ENCODE measurements at regions not wholly inside any gene's neighbourhood (a gene's known extent, or its start where the extent isn't known, plus 50 kb on each side); places are given as distances from the start of the nearest gene placed in this dataset.
"Not testable (repeated sequence)": the region's sequence is repeated elsewhere in the genome, so short reads cannot be mapped to it uniquely, and the experiment has no call there.

DNA sequence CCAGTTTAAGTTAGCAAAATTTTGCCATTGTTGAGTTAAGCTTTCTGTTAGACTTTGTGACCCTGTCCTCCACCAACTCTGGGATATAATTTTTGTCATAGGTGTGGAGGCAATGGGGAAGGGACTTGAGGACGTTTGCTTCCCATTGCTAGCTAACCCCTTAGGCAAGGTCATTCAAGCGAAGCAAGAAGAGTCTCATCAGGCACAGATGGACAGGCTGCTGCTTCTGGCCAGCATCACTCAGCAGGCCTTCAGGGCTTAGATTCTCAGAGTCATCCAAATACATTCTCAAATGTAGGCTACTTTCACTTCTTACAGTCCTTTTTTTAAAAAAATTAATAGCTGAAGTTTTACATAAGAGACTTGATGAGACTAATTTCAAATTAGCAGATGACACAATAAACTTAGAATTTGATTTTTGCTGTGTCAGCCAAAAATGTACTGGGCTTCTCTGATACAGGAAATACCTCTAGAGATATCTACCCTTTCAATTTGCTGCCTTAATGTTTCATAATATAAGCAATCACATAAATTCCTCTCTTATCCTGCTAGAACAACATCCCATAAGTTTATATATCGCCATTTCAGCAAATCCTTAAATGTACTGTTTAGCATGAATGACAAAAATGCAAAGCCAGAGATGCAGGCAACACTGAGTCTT, 875.2 kb downstream of the FLRT2 start:
- DNase-seq (ENCODE audit: low read depth in 2 of 2): peak in 1 of 2 experiments; percentile 3

- DNase-seq (ENCODE audit: low read depth in 2 of 2): no peak
Observed at GRCh38 chr14:86404425-86404824, 874.5 kb downstream of the FLRT2 start.

DNA sequence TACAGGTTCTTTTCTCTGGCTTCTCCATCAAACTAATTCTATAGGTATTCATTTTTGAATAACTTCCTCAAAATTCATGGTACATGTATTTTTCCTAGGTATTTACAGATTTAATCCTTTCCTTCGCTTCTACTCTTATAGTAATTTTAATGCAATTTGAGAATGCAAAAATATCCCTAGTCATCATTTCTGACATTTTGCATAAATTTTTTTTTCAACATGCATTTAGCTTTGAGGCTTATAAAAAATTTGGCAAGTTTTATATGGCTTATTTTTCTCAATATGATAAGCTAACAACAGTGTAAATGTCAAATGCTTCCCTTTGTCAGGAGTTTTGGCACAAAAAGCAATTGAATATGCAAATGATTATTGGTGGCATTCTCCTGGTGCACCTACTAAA, 872.6 kb downstream of the FLRT2 start:
- no peak for DNase-seq (ENCODE audit: low read depth in 2 of 2)

- DNase-seq (ENCODE audit: low read depth in 2 of 2): no peak
Observed at GRCh38 chr14:86391085-86391484, 861.1 kb downstream of the FLRT2 start.

- DNase-seq (ENCODE audit: low read depth in 2 of 2): no peak
Observed at GRCh38 chr14:86388216-86388615, 858.3 kb downstream of the FLRT2 start.

- DNase-seq (ENCODE audit: low read depth in 2 of 2): no peak
Observed at GRCh38 chr14:86373886-86374285, 843.9 kb downstream of the FLRT2 start.

DNA sequence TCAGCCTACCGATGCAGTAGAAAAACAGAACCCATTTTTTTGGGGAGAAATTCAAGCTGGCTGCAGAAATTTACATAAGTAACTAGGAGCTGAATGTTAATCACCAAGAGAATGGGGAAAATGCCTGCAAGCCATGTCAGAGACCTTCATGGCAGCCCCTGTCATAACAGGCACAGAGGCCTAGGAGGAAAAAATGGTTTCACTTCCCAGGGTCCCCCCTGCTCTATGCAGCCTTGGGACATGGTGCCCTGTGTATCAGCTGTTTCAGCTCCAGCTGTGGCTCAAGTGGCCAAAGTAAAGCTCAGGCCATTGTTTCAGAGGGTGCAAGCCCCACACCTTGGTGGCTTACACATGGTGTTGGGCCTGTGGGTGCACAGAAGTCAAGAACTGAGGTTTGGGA, 842.5 kb downstream of the FLRT2 start:
- no peak for DNase-seq (ENCODE audit: low read depth in 2 of 2)

GRCh38 chr14:86364634-86365033, 834.7 kb downstream of the FLRT2 start:
- no peak for DNase-seq (ENCODE audit: low read depth in 2 of 2)

GRCh38 chr14:86363576-86363975, 833.6 kb downstream of the FLRT2 start:
- no peak for DNase-seq (ENCODE audit: low read depth in 2 of 2)

DNA sequence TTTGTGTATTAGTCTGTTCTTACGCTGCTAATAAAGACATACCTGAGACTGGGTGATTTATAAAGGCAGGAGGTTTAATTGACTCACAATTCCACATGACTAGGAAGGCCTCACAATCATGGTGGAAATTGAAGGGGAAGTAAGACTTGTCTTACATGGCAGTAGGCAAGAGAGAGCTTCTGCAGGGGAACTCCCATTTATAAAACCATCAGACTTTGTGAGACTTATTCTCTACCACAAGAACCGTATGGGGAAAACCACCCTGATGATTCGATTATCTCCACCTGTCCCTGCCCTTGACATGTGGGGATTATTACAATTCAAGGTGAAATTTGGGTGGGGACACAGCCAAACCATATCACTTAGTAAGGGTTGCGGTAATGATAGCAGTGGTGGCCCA, 833.1 kb downstream of the FLRT2 start:
- no peak for DNase-seq (ENCODE audit: low read depth in 2 of 2)

DNA sequence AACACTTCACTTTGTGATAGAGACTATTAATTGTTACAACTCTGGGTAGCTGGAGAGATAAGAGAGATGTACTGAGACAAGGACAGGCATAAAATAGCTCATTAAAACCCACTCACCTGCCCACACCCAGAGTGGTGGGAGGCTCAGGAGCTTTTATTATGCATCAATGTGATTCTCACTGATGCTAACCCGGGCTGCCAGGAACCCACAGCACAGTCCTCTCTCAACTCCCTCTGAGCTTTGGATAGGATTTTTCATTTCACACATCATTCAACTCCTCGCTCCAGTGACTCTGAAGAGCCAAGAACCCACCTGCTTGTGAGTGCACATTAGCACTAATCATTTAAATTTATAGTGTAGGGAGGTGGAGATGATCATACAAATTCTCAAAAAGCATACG, 827.9 kb downstream of the FLRT2 start:
- DNase-seq (ENCODE audit: low read depth in 2 of 2): no peak

- no peak for DNase-seq (ENCODE audit: low read depth in 2 of 2)
Observed at GRCh38 chr14:86357119-86357518, 827.2 kb downstream of the FLRT2 start.

- DNase-seq (ENCODE audit: low read depth in 2 of 2): no peak
Observed at GRCh38 chr14:86346818-86347384, 817.0 kb downstream of the FLRT2 start.

- DNase-seq (ENCODE audit: low read depth in 2 of 2): no peak
Observed at GRCh38 chr14:86334355-86334754, 804.4 kb downstream of the FLRT2 start.

GRCh38 chr14:86333493-86333892, 803.5 kb downstream of the FLRT2 start:
- peak; percentile 28 to 29 for DNase-seq (ENCODE audit: low read depth in 2 of 2)

DNA sequence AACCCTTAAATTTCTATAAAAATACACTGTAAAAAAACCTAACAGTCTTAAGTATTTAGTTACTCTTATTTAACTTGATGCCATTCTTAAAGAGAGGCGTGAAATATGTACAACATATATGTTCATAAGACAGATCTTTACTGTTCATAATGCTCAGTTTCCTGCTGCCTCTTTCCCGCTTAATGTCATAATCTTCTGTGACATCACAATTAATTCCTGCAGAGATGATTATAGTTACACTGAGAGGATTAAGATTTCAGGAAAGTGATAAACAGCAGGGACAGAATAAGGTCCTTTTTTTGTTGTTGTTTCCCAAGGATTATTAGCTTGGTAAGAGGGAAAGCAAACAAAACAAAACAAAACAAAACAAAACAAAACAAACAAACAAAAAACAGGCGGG, 801.4 kb downstream of the FLRT2 start:
- DNase-seq (ENCODE audit: low read depth in 2 of 2): no peak

DNA sequence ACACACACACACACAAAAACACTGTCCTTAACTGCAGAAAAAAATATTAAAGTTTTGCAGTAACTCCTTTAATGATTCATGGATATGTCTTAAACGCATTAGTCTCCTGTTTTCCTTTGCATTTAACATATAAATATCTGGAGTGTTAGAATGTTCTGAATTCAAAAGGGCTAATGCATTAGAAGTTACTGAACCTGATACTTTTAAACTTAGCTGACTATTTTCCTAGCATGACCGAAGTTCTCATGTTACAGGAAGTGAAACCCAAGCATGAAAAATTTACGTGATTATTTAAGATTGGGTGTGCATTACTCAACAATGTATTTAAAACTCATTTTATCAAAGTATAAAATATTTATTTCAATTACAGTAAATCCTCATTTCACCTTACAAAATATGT, 791.2 kb downstream of the FLRT2 start:
- DNase-seq (ENCODE audit: low read depth in 2 of 2): no peak

DNA sequence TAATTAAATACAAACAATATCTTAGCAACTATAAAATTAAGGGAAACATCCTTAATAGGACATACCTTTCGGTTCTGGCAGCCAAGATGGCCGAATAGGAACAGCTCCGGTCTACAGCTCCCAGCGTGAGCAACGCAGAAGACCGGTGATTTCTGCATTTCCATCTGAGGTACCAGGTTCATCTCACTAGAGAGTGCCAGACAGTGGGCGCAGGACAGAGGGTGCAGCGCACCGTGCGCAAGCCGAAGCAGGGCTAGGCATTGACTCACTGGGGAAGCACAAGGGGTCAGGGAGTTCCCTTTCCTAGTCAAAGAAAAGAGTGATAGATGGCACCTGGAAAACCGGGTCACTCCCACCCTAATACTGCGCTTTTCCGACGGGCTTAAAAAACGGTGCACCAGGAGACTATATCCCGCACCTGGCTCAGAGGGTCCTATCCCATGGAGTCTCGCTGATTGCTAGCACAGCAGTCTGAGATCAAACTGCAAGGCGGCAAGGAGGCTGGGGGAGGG, 782.3 kb downstream of the FLRT2 start:
- DNase-seq (ENCODE audit: low read depth in 2 of 2): not testable (repeated sequence)

DNA sequence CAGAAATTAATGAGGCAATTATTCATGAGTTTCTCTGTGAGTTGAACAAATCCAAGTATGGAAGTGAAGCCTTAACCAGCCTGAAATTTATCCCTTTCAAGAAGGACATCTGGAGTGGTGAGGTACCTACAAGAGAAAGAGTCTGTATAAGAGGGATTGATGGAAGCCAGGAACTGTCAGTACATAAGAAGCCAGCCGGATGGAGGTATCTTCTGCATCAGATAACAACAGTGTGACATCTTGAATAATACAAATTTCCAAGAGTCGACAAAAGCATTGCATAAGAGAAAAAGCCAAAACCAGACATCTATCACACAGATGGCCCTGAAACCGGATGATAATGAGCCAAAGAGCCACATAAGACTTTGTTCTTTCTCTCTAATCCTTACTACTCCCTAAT, 781.2 kb downstream of the FLRT2 start:
- DNase-seq (ENCODE audit: low read depth in 2 of 2): no peak

DNA sequence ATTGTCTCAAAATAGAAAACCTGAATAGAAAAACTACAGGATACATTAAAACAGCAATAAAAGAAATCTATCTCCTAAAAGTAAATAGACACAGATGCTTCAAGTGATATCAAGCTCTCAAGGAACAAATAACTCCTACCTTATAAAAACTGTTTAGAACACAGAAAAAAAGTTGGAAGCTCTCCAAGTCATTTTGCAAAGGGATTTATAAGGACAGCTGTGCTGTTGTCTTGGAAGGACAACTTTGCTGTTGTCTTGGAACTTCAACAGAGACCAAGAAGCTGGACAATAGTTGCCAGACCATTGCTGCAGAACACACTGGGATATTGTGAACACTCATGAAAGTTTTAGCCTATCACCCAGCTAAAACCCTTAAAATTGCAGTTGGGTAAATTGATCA, 780.7 kb downstream of the FLRT2 start:
- no peak for DNase-seq (ENCODE audit: low read depth in 2 of 2)

DNA sequence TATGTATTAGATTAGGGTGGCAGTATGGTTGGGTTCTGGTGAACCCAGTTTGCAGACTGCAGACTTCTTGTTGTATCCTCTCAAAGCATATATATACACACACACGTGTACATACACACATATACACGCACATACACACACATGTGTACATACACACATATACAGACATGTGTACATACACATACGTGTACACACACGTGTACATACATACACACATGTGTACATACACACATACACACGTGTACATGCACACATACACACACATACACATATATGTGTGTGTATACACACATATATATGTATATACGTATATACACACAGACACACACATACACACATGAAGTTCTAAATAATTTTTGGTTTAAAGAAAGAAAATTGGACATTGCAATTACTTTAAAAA, 780.2 kb downstream of the FLRT2 start:
- DNase-seq (ENCODE audit: low read depth in 2 of 2): no peak

DNA sequence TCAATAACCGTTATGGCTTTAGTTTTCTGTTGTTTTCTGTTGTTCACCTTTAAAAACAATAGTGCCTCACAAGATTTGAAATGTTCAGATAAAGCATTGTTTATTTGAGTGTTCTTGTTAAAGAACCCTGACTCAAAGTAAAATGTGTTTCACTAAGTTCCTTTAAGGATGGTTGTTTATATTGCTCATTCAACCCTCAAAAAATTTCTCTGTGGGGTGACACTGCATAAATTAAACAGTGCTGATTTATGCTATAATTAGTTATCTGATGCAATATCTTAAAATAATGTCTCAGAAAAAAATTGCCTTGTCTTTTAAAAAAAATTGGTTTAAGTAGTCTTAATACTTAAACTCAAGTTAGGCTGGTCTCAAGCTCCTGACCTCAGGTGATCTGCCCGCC, 775.1 kb downstream of the FLRT2 start:
- peak in 1 of 2 experiments; percentile 11 for DNase-seq (ENCODE audit: low read depth in 2 of 2)

GRCh38 chr14:86299994-86300393, 770.0 kb downstream of the FLRT2 start:
- DNase-seq (ENCODE audit: low read depth in 2 of 2): no peak

DNA sequence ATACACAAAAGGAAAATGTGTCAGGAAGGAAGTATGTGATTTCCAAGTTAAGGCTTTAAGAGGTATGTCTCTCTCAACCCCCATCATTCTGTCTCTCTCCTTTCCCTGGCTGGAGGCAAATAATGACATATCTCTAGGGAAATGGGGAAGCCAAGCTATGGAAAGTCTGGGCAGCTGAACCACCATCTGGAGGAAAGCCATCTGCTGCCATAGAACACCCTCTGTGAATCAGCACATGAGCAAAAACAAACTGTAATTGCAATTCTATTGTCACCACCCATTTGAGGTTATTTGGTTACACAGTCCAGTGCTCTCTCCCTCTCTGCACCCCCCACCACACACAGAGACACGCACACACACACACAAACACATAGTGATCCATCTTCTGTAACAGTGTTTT, 766.2 kb downstream of the FLRT2 start:
- peak; percentile 93 to 95 for DNase-seq (ENCODE audit: low read depth in 2 of 2)

Data from fibroblast of skin of left quadriceps (primary cell).